GM19238 (cell line): ENCODE measurements at regions not wholly inside any gene's neighbourhood (a gene's known extent, or its start where the extent isn't known, plus 50 kb on each side); places are given as distances from the start of the nearest gene placed in this dataset.

Experiments used
- DNase-seq: peaks from one replicate; pipeline ENCODE4 v3.0.0; 2011; ENCODE audit warnings: low spot score; ENCODE audit not compliant: insufficient read length

- DNase-seq: no peak
Observed at GRCh38 chr4:157886645-157887044, 286.2 kb downstream of the GASK1B start.

DNA sequence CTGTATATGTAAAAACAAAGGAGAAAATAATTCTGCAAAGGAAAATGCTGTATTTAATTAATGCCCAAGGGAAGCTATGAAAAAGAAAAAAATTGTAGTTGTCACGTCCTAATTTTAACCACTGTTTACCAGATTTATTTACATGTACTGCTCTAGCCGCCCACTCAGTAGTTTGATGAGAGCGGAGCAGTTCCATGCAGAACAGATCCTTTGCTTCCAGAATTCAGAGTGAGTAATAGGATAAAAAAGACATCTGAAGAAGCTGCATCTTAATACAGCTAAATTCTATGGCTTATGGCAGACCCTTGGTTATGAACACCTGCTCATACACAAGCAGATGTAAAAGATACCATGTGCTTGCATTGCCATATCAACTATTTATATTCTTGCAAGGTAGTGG lies 287.0 kb downstream of the GASK1B start:
- DNase-seq: no peak

- DNase-seq: no peak
Observed at GRCh38 chr4:157882901-157883300, 289.9 kb downstream of the GASK1B start.

DNA sequence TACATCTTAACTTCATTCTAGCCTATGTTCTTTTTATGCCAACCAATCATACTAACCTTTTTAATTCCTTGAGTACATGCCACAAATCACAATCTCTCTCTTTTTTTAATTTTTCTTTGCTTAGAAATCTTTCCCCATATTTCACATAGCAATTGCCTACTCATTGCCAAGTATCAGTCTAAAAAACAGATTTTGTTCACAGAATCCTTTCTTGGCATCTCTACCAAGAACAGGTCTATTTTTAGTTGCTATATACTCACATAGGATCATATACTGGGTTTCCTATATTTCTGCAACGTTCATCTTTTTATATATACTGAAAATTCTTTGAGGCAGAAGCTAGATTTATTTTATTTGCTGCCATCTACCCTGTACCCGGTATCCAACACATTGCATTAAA lies 292.1 kb downstream of the GASK1B start:
- DNase-seq: no peak

DNA sequence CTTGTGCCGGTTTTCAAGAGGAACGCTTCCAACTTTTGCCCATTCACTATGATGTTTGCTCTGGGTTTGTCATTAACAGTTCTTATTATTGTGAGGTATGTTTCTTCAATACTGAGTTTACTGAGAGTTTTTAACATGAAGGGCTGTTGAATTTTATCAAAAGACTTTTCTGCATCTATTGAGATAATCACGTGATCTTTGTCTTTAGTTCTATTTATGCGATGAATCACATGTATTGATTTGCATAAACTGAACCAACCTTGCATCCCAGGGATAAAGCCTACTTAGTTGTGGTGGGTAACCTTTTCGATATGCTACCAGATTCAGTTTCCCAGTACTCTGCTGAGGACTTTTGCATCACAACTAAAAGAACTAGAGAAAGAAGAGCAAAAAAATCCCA lies 318.0 kb downstream of the GASK1B start:
- DNase-seq: no peak

DNA sequence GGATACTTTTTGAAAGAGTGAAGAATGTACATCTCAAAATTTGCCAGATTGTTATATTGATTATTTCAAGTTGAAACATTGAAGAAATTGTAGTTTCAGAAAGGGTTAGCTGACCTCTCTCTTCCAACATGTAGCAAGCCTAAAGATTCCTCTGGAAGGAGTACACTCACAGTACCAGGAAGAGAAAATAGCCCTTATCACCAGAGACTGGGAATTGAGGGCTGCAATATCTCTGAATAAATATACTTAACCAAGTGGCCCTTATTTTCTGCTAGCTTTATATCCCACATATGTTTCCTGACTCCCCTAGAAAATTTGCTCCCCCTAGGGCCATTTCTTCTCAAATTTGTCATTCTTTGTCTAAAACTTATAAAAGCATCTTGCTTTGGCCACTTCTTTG lies 332.2 kb downstream of the GASK1B start:
- DNase-seq: no peak

DNA sequence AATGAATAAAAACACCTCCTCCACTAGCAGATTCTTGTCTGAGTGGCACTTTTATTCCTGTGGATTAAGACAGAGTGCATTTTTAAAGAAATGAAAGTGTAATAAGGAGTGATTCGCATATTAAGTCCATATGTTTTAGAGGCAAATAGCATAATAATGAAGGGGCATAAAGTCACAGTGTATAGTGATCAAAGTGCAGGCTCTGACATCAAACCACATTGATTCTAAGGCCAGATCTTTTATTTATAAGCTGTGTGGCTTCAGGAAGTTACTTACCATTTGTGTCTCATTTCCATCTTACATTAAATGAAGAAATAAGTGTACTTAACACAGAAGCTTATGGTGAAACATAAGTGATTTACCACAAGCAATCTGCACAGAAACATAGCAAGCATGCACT lies 332.8 kb downstream of the GASK1B start:
- DNase-seq: no peak

DNA sequence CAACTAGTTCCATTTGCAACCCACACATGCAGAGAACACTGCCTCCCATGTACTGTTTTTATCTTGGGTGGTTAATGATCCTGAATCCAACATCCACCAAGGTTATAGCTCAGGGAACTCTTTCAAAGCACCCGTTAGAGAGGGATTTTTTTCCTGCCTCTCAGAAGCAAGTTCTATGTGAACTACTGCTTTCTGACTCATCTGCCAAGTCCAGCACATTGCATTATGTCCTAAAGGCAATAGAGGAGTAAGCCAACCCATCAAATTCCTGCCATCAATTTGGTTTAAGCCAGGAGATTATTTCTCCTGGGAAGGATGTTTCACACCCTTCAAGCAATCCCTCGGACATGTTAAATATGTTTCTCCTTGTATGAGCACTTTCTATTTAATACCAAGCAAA lies 334.5 kb downstream of the GASK1B start:
- no peak for DNase-seq

GRCh38 chr4:157837071-157837703 lies 335.6 kb downstream of the GASK1B start:
- no peak for DNase-seq

DNA sequence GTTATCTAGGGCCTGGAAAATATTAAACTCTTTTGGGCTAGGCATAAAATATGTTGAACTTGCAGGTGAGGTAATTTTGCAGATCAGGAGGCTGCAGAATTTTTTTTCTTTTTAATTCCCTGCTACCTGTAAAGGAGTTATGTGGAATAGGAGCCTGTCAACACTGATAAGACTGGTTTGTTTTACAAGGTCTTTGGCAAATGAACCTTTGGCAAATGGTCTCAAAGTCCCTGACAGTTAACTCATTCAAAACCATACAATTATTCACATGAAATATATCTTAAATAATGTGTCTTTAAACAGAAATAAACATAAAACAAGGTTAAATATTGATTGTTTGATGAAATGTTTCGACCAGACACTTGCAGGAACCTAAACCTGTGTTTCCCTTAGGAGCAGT lies 340.2 kb downstream of the GASK1B start:
- no peak for DNase-seq

DNA sequence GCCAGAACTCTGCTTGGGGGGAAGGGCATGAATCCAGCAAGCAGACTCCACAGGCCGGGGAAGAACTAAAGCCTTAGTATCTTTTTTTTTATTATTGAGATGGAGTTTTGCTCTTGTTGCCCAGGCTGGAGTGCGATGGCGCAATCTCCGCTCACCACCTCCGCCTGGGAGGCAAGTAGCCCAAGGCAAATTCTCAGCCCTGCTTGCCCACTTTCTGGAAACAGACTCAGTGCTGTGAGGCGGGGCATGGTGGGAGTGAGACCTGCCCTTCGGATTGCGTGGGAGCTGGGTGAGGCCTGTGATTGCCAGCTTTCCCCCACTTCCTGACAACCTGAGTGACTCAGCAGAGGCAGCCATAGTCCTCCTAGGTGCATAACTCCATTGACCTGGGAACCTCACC lies 348.8 kb downstream of the GASK1B start:
- no peak for DNase-seq

- DNase-seq: no peak
Observed at GRCh38 chr4:157821814-157822213, 351.0 kb downstream of the GASK1B start.

GRCh38 chr4:157819693-157820464 lies 352.9 kb downstream of the GASK1B start:
- no peak for DNase-seq

GRCh38 chr4:157818946-157819692 lies 353.7 kb downstream of the GASK1B start:
- no peak for DNase-seq

DNA sequence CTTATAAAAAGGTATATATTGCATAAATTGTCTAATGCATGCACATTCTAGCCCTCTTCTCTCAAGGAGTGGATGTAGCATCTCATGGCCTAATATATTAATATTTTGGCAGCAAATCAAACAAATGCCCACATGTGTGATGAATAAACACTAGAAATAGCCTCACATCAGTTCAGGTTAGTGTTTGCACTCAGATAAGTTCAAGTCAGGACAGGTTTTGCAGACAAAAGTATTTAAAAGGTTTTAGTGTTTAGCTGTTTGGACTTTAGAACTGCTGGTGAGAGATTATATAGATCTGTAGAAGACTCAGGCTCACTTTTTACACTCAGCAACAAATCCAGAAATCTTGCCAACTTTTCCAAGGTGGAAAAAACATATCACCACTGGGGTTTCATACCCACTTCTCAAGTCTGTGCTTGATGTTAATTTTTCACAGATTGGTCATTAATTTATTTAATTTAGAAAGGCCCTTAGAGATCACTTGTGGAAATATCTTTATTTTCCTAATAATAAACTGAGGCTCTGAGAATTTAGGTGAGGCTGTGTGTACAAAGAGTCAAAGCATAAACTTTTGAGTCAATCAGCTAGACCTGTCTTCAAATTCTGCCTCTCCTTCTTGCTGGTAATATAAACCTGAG lies 362.6 kb downstream of the GASK1B start:
- DNase-seq: no peak

DNA sequence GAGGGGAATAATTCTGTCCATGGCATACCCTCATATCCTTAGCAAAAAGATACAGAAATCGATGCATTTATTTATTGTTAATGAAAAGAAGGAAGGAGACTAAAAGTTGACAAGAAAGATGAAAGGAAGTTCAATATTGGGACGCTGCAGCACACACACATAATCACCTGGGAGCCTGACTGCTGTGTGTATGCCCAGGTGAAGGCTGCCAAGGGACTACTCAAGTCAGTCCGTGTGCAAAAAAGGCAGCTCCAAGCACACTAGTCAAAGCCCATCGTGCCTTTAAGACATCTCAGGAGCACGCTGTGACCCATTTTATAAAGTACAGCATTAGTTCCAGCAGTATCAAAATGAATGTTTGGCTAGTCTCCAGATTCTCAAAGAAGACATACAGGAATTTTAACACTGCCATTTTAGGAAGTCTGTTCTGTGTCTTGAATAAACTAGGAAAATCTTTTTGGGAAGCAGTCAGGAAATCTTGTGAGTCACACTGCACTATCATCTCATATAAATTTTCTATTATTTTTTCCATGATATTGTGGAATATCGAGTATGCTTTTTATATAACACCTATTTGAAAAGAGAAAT lies 363.9 kb downstream of the GASK1B start:
- DNase-seq: no peak

- DNase-seq: no peak
Observed at GRCh38 chr4:157806184-157806583, 366.6 kb downstream of the GASK1B start.

DNA sequence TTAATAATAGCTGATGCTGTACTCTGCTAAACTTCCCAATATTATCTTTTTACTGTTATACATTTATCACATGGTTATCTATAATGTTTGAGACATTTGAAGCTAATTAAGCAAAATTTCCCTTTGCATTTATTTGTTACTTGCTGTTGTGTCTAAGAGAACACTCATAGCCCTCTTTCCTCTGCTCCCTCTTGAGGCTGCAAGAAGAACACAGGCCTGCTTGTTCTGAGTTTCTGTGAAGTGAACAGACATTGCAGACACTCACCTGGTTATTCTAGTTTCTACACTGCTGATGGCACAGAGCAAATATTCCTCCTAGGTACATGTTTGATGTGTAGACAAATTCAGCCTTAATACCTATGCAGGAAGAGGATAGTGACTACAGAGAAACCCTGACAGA lies 367.8 kb downstream of the GASK1B start:
- no peak for DNase-seq

DNA sequence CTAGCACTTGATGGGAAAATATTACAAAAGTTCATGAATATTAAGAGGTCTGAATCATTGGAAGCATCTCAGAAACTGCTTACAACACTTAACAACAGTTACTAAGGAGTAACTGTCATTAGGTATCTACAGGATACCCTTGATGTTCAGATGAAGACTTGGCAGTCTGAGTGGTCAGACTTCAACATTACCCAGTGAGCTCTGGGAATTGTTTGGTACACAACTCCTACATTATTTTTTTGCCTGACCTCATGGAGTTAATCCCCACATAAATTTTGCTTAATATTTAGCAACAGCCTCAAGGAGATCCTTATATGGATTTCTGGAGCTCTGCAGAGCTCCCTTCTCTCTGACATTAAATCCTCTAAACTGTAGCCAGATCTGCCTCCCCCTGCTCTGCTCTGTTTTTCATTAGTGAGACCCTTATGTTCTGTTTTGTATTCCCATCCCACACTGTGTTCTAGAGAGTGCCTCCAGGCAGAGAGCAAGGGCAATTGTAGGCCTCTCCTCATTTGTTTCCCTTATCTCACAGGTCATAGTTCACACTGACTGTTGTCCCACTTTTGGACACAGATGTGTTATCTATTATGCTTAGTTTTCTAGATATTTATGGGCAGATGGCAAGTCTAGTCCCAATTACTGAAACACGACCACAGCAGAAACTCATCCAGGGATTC lies 368.8 kb downstream of the GASK1B start:
- DNase-seq: no peak

GRCh38 chr4:157803421-157803820 lies 369.4 kb downstream of the GASK1B start:
- DNase-seq: no peak

DNA sequence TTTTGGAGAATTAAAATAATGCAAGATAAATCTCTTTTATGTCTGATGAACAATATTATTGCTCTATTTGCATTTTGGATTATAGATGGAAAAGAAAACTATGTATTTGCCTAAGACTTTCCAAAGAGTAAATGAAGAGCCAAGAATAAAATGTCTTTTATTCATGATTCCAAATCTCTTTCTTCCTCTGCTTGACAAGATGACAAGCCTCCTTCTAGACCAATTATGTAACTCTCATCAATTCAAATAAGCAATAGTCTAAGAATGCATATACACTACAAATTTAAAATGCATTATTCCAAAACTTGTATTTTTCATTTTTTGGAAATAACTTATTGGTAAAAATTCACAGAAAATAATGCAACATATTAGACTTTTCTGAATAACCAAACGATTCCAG lies 377.3 kb downstream of the GASK1B start:
- DNase-seq: no peak
